HEK293 (cell line): ENCODE measurements at regions not wholly inside any gene's neighbourhood (a gene's known extent, or its start where the extent isn't known, plus 50 kb on each side); places are given as distances from the start of the nearest gene placed in this dataset.

ENCODE experiments used
- CTCF ChIA-PET: fragments of 350-600 bp; formaldehyde crosslinking; extraction: SDS; loops from one replicate; lab custom pipeline; 2021; ENCODE audit warnings: antibody characterized with exemption; lab: Yijun Ruan, JAX
- POLR2A ChIA-PET: fragments of 300-600 bp; formaldehyde crosslinking; extraction: SDS; loops from one replicate; lab custom pipeline; 2020; ENCODE audit warnings: antibody characterized with exemption, inconsistent platforms; lab: Yijun Ruan, JAX
- H3K27ac ChIP-seq: fragments of 200-500 bp; sonication (Bioruptor generic); 2 replicates; pipeline ENCODE4 v1.5.1; 2014; ENCODE audit warnings: low read depth, low read length, control low read depth, inconsistent platforms; ENCODE audit errors: extremely low read depth
- H3K36me3 ChIP-seq, 2 experiments: fragments of 200-500 bp in 1 of 2; sonication (Bioruptor generic) in 1 of 2; 1 replicate in 1 of 2; 2 replicates in 1 of 2; pipeline ENCODE4 v1.5.1; 2014 to 2017; ENCODE audit warnings: inconsistent platforms in 2 of 2, low read length in 2 of 2; ENCODE audit not compliant: control insufficient read depth in 2 of 2, insufficient read depth in 1 of 2
- H3K4me1 ChIP-seq: fragments of 200-500 bp; sonication (Bioruptor generic); 2 replicates; pipeline ENCODE4 v1.5.1; 2014; ENCODE audit warnings: mild to moderate bottlenecking, low read length, inconsistent platforms; ENCODE audit not compliant: control insufficient read depth, insufficient read depth
- H3K4me3 ChIP-seq: 2 replicates; pipeline ENCODE4 v1.5.1; 2011; ENCODE audit warnings: low read depth, mild to moderate bottlenecking, control low read depth, low read length, moderate library complexity
- H3K9me3 ChIP-seq: fragments of 200-500 bp; sonication (Bioruptor generic); 2 replicates; pipeline ENCODE4 v1.5.1; 2014; ENCODE audit warnings: low read depth, low read length, inconsistent platforms; ENCODE audit not compliant: control insufficient read depth, insufficient read depth
- EGR2 ChIP-seq: fragments of 450-650 bp; formaldehyde crosslinking; IDR thresholded peaks from 2 replicates; pipeline ENCODE4 v1.5.1; 2016; ENCODE audit warnings: low read depth, missing biosample characterization, missing genetic modification characterization
- OSR2 ChIP-seq: fragments of 450-650 bp; formaldehyde crosslinking; IDR thresholded peaks from 2 replicates; pipeline ENCODE4 v1.5.1; 2016; ENCODE audit warnings: missing biosample characterization, missing genetic modification characterization
- SETDB1 ChIP-seq: IDR thresholded peaks from one replicate; pipeline ENCODE4 v1.6.1; 2017; ENCODE audit warnings: mild to moderate bottlenecking, low read length, moderate library complexity, mixed read lengths; ENCODE audit not compliant: insufficient read length
- ZBTB17 ChIP-seq: fragments of 450-650 bp; formaldehyde crosslinking; IDR thresholded peaks from 2 replicates; pipeline ENCODE4 v1.5.1; 2016; ENCODE audit warnings: missing biosample characterization, missing genetic modification characterization
- ZFHX2 ChIP-seq: fragments of 450-650 bp; formaldehyde crosslinking; conservative IDR thresholded peaks from 2 replicates; pipeline ENCODE4 v1.5.1; 2016; ENCODE audit warnings: missing biosample characterization, missing genetic modification characterization
- ZNF174 ChIP-seq: fragments of 450-650 bp; formaldehyde crosslinking; IDR thresholded peaks from 2 replicates; pipeline ENCODE4 v1.5.0; 2017; ENCODE audit warnings: missing biosample characterization, mild to moderate bottlenecking, missing genetic modification characterization
- ZNF23 ChIP-seq: fragments of 450-650 bp; formaldehyde crosslinking; IDR thresholded peaks from 2 replicates; pipeline ENCODE4 v1.5.1; 2016; ENCODE audit warnings: missing biosample characterization, missing genetic modification characterization, borderline replicate concordance
- ZNF37A ChIP-seq: fragments of 450-650 bp; IDR thresholded peaks from 2 replicates; pipeline ENCODE4 v1.5.1; 2018; ENCODE audit warnings: missing biosample characterization, missing genetic modification characterization
- ZNF48 ChIP-seq: fragments of 450-650 bp; formaldehyde crosslinking; IDR thresholded peaks from 2 replicates; pipeline ENCODE4 v1.5.1; 2016; ENCODE audit warnings: missing biosample characterization, missing genetic modification characterization
- ZNF544 ChIP-seq: fragments of 450-650 bp; formaldehyde crosslinking; IDR thresholded peaks from 2 replicates; pipeline ENCODE4 v1.5.0; 2017; ENCODE audit warnings: missing biosample characterization, missing genetic modification characterization
- ZNF548 ChIP-seq: fragments of 450-650 bp; formaldehyde crosslinking; IDR thresholded peaks from 2 replicates; pipeline ENCODE4 v1.5.1; 2016; ENCODE audit warnings: missing biosample characterization, missing genetic modification characterization
- ZNF670 ChIP-seq: fragments of 450-650 bp; formaldehyde crosslinking; IDR thresholded peaks from 2 replicates; pipeline ENCODE4 v1.5.1; 2016; ENCODE audit warnings: missing biosample characterization, missing genetic modification characterization, low read depth
- ZNF776 ChIP-seq: fragments of 450-650 bp; formaldehyde crosslinking; IDR thresholded peaks from 2 replicates; pipeline ENCODE4 v1.5.0; 2017; ENCODE audit warnings: missing biosample characterization, missing genetic modification characterization, borderline replicate concordance
- ZXDB ChIP-seq: fragments of 450-650 bp; formaldehyde crosslinking; IDR thresholded peaks from 2 replicates; pipeline ENCODE4 v1.5.1; 2016; ENCODE audit warnings: missing biosample characterization, missing genetic modification characterization
- TF ChIP-seq, protein P1 (sequence below): sonication (generic); formaldehyde crosslinking; IDR thresholded peaks from 2 replicates; pipeline ENCODE4 v1.8.1; 2022; ENCODE audit warnings: mild to moderate bottlenecking, moderate library complexity, missing genetic modification reagents
- TF ChIP-seq, protein P2 (sequence below): fragments of 450-650 bp; formaldehyde crosslinking; IDR thresholded peaks from 2 replicates; pipeline ENCODE4 v1.5.1; 2017; ENCODE audit warnings: missing biosample characterization, mild to moderate bottlenecking, missing genetic modification characterization, moderate library complexity

DNA sequence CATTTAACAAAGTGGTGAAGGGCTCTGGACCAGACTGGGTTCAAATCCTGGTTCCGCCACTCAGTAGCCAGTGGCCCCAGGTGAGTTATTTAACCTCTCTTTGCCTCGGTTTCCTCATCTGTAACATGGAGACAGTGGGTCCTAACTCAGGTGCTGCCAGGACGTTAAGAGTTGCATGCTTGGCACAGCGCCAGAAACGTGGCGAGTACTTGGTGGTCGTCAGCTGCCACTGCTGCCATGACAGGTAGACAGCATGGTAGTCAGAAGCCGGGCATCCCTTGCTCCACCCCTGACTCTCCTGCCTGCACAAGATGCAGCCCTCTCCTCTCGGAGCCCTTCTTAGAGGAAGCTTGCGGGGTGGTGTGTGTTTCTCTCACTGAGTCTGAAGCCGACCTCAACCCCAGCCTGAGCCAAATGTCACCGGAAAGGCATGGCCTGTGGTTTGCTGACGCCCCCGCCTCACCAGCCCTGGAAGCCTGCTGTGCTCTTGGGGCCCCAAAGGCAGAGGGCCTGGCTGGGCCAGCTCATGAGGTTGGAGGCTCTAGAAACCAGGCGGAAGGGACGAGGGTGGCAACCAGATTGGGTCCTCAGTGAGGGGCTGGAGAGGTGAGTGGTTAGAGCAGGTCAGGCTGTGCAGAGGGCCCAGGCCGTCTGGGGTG, 160.8 kb upstream of the TLE3 start:
- Histone ChIP-seq H3K4me1 (peaks cover under 1% of the 10 kb centered on the region; the same call in 1 of the 2 replicates), H3K9me3 (no peaks in the 10 kb centered on the region), H3K27ac (no peak overlapping the region), H3K36me3 (no peaks in the 10 kb centered on the region), H3K4me3 (no peak overlapping the region)
- ChIA-PET POLR2A (interaction anchor here (1.9 kb wide), 1 partner anchor 10 kb away, joined by 4 read pairs; no protein-coding TSS in a partner anchor), CTCF (interaction anchor here (0.6 kb wide), 1 partner anchor 18 kb away, joined by 4 read pairs; no protein-coding TSS in a partner anchor)
- 0 out of 2 replicates have a peak, but pooled peaks have one; percentile 45 for TF ChIP-seq ZNF37A (tag by site-specific recombination)
- no peak for TF ChIP-seq OSR2 (tag by site-specific recombination)
- no peak for TF ChIP-seq SETDB1
- peak; percentile 60; the same call in 1 of the 2 replicates for TF ChIP-seq ZNF544
- peak; percentile 16; the same call in 1 of the 2 replicates for TF ChIP-seq ZFHX2 (tag by site-specific recombination)
- no peak for TF ChIP-seq ZNF174 (tag by site-specific recombination)
- TF ChIP-seq, protein P1, sequence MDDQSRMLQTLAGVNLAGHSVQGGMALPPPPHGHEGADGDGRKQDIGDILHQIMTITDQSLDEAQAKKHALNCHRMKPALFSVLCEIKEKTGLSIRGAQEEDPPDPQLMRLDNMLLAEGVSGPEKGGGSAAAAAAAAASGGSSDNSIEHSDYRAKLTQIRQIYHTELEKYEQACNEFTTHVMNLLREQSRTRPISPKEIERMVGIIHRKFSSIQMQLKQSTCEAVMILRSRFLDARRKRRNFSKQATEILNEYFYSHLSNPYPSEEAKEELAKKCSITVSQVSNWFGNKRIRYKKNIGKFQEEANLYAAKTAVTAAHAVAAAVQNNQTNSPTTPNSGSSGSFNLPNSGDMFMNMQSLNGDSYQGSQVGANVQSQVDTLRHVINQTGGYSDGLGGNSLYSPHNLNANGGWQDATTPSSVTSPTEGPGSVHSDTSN (CRISPR knock-in tag) = peak; percentile 5; the same call in 1 of the 2 replicates
- 0 out of 2 replicates have a peak, but pooled peaks have one; percentile 14 for TF ChIP-seq EGR2 (tag by site-specific recombination)
- TF ChIP-seq ZNF548 (tag by site-specific recombination) = no peak
- TF ChIP-seq ZNF670 (tag by site-specific recombination) = no peak
- 0 out of 2 replicates have a peak, but pooled peaks have one; percentile 28 for TF ChIP-seq ZNF776 (tag by site-specific recombination)

DNA sequence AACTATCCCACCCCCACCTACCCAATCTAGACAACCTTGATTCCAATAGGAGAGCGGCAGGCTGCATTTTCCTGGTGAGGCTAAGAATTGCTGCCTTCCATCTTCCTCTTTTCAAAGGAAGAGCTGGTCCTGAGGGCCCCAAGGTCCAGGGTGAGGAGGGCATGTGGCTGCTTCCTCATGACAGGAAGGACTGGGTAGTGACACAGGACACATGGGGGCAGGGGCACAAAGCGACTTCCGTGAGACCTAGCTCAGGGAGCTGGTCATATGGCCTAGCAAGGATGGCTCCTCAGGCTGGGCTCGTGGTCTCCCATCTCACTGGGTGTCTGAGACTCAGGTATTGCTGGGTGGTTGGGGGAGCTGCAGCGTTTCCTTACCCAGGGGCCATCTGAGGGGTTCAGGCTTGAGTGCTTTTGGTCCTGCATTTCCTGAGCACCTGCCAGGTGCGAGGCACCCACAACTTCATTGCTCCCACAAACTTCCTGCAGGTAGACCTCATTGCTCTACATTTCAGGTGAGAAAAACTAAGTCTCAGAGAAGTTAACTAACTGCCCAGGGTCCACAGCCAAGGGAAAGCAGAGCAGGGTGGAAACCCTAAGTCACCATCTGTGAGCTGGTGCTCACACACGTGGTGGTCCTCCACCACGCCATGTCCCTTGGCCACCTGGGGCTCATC, 160.0 kb upstream of the TLE3 start:
- Histone ChIP-seq H3K36me3 (no peaks in the 10 kb centered on the region), H3K9me3 (no peaks in the 10 kb centered on the region), H3K27ac (no peak overlapping the region), H3K4me1 (no peaks in the 10 kb centered on the region), H3K4me3 (no peak overlapping the region)
- no peak for TF ChIP-seq ZXDB (tag by site-specific recombination)
- TF ChIP-seq, protein P2, sequence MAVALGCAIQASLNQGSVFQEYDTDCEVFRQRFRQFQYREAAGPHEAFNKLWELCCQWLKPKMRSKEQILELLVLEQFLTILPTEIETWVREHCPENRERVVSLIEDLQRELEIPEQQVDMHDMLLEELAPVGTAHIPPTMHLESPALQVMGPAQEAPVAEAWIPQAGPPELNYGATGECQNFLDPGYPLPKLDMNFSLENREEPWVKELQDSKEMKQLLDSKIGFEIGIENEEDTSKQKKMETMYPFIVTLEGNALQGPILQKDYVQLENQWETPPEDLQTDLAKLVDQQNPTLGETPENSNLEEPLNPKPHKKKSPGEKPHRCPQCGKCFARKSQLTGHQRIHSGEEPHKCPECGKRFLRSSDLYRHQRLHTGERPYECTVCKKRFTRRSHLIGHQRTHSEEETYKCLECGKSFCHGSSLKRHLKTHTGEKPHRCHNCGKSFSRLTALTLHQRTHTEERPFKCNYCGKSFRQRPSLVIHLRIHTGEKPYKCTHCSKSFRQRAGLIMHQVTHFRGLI (tag by site-specific recombination) = no peak
- ChIA-PET CTCF (interaction anchor here (0.6 to 0.7 kb wide), 2 partner anchors 9 to 19 kb away, joined by 3 to 4 read pairs; no protein-coding TSS in a partner anchor), POLR2A (interaction anchor here (1.9 kb wide), 1 partner anchor 9 kb away, joined by 4 read pairs; no protein-coding TSS in a partner anchor)

DNA sequence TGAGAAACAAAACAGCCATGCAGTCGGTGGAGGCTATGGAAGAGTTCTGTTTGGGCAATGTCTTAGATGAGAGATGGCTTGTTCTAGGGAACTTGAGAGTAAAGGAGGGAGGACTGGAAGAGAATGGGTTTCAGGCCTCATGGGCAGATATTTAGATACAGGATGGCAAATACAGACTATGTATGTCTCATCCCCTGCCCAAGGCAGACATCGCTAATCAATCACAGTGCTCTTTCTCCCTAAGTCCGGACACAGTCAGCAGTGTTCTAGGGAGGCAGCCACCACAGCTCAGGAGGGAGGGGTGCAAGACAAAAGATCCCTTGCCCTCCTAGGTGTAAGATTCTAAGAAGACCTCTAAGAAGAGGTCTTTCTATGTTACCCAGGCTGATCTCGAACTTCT, 159.3 kb upstream of the TLE3 start:
- TF ChIP-seq ZBTB17 (tag by site-specific recombination) (peak; percentile 75), ZNF48 (tag by site-specific recombination) (no peak), ZNF23 (peak; percentile 97)
- ChIA-PET CTCF (no interaction called here), POLR2A (no interaction called here)
- Histone ChIP-seq H3K27ac (no peak overlapping the region), H3K4me3 (no peak overlapping the region), H3K4me1 (no peaks in the 10 kb centered on the region), H3K36me3 (no peaks in the 10 kb centered on the region), H3K9me3 (no peaks in the 10 kb centered on the region)
